HEK293 (cell line): ENCODE measurements at regions not wholly inside any gene's neighbourhood (a gene's known extent, or its start where the extent isn't known, plus 50 kb on each side); places are given as distances from the start of the nearest gene placed in this dataset.

Source experiments
- CTCF ChIA-PET: fragments of 350-600 bp; formaldehyde crosslinking; extraction: SDS; loops from one replicate; lab custom pipeline; 2021; ENCODE audit warnings: antibody characterized with exemption; lab: Yijun Ruan, JAX
- POLR2A ChIA-PET: fragments of 300-600 bp; formaldehyde crosslinking; extraction: SDS; loops from one replicate; lab custom pipeline; 2020; ENCODE audit warnings: antibody characterized with exemption, inconsistent platforms; lab: Yijun Ruan, JAX
- H3K27ac ChIP-seq: fragments of 200-500 bp; sonication (Bioruptor generic); 2 replicates; pipeline ENCODE4 v1.5.1; 2014; ENCODE audit warnings: low read depth, low read length, control low read depth, inconsistent platforms; ENCODE audit errors: extremely low read depth
- H3K36me3 ChIP-seq, 2 experiments: fragments of 200-500 bp in 1 of 2; sonication (Bioruptor generic) in 1 of 2; 1 replicate in 1 of 2; 2 replicates in 1 of 2; pipeline ENCODE4 v1.5.1; 2014 to 2017; ENCODE audit warnings: inconsistent platforms in 2 of 2, low read length in 2 of 2; ENCODE audit not compliant: control insufficient read depth in 2 of 2, insufficient read depth in 1 of 2
- H3K4me1 ChIP-seq: fragments of 200-500 bp; sonication (Bioruptor generic); 2 replicates; pipeline ENCODE4 v1.5.1; 2014; ENCODE audit warnings: mild to moderate bottlenecking, low read length, inconsistent platforms; ENCODE audit not compliant: control insufficient read depth, insufficient read depth
- H3K4me3 ChIP-seq: 2 replicates; pipeline ENCODE4 v1.5.1; 2011; ENCODE audit warnings: low read depth, mild to moderate bottlenecking, control low read depth, low read length, moderate library complexity
- H3K9me3 ChIP-seq: fragments of 200-500 bp; sonication (Bioruptor generic); 2 replicates; pipeline ENCODE4 v1.5.1; 2014; ENCODE audit warnings: low read depth, low read length, inconsistent platforms; ENCODE audit not compliant: control insufficient read depth, insufficient read depth
- GLI2 ChIP-seq: fragments of 450-650 bp; formaldehyde crosslinking; IDR thresholded peaks from 2 replicates; pipeline ENCODE4; 2017; ENCODE audit warnings: missing biosample characterization, missing genetic modification characterization, low read depth, borderline replicate concordance
- KLF8 ChIP-seq: fragments of 450-650 bp; formaldehyde crosslinking; IDR thresholded peaks from 2 replicates; pipeline ENCODE4 v1.5.1; 2016; ENCODE audit warnings: missing biosample characterization, missing genetic modification characterization
- SETDB1 ChIP-seq: IDR thresholded peaks from one replicate; pipeline ENCODE4 v1.6.1; 2017; ENCODE audit warnings: mild to moderate bottlenecking, low read length, moderate library complexity, mixed read lengths; ENCODE audit not compliant: insufficient read length
- TRIM28 ChIP-seq: IDR thresholded peaks from 2 replicates; pipeline ENCODE4 v1.6.1; 2011; ENCODE audit warnings: low read length, control low read depth, borderline replicate concordance
- ZBTB48 ChIP-seq: fragments of 450-650 bp; formaldehyde crosslinking; IDR thresholded peaks from 2 replicates; pipeline ENCODE4 v1.5.1; 2016; ENCODE audit warnings: missing biosample characterization, missing genetic modification characterization
- ZFP41 ChIP-seq: fragments of 450-650 bp; formaldehyde crosslinking; IDR thresholded peaks from 2 replicates; pipeline ENCODE4 v1.5.1; 2016; ENCODE audit warnings: missing biosample characterization, missing genetic modification characterization, borderline replicate concordance
- ZNF10 ChIP-seq: fragments of 450-650 bp; formaldehyde crosslinking; IDR thresholded peaks from 2 replicates; pipeline ENCODE4 v1.5.1; 2017; ENCODE audit warnings: missing biosample characterization, missing genetic modification characterization
- ZNF157 ChIP-seq: fragments of 450-650 bp; formaldehyde crosslinking; IDR thresholded peaks from 2 replicates; pipeline ENCODE4 v1.5.1; 2016; ENCODE audit warnings: missing biosample characterization, missing genetic modification characterization
- ZNF184 ChIP-seq: fragments of 450-650 bp; IDR thresholded peaks from 2 replicates; pipeline ENCODE4 v1.5.1; 2018; ENCODE audit warnings: missing biosample characterization, mild to moderate bottlenecking, missing genetic modification characterization
- ZNF335 ChIP-seq: fragments of 450-650 bp; formaldehyde crosslinking; conservative IDR thresholded peaks from 2 replicates; pipeline ENCODE4 v1.5.1; 2016; ENCODE audit warnings: missing biosample characterization, missing genetic modification characterization
- ZNF433 ChIP-seq: fragments of 450-650 bp; formaldehyde crosslinking; IDR thresholded peaks from 2 replicates; pipeline ENCODE4 v1.5.1; 2016; ENCODE audit warnings: missing biosample characterization, missing genetic modification characterization, low read depth
- ZNF48 ChIP-seq: fragments of 450-650 bp; formaldehyde crosslinking; IDR thresholded peaks from 2 replicates; pipeline ENCODE4 v1.5.1; 2016; ENCODE audit warnings: missing biosample characterization, missing genetic modification characterization
- ZNF555 ChIP-seq: fragments of 450-650 bp; formaldehyde crosslinking; conservative IDR thresholded peaks from 2 replicates; pipeline ENCODE4 v1.5.1; 2017; ENCODE audit warnings: missing biosample characterization, mild to moderate bottlenecking, missing genetic modification characterization, inconsistent platforms
- ZSCAN23 ChIP-seq: fragments of 450-650 bp; formaldehyde crosslinking; IDR thresholded peaks from 2 replicates; pipeline ENCODE4 v1.5.1; 2016; ENCODE audit warnings: missing biosample characterization, missing genetic modification characterization
- TF ChIP-seq, protein P1 (sequence below): fragments of 450-650 bp; formaldehyde crosslinking; IDR thresholded peaks from 2 replicates; pipeline ENCODE4 v1.5.1; 2017; ENCODE audit warnings: missing biosample characterization, mild to moderate bottlenecking, missing genetic modification characterization, moderate library complexity
- TF ChIP-seq, protein P2 (sequence below): fragments of 450-650 bp; formaldehyde crosslinking; IDR thresholded peaks from 2 replicates; pipeline ENCODE4 v1.5.1; 2016; ENCODE audit warnings: missing biosample characterization, missing genetic modification characterization
- TF ChIP-seq, protein P3 (sequence below): fragments of 450-650 bp; formaldehyde crosslinking; IDR thresholded peaks from 2 replicates; pipeline ENCODE4 v1.5.1; 2016; ENCODE audit warnings: missing biosample characterization, missing genetic modification characterization

DNA sequence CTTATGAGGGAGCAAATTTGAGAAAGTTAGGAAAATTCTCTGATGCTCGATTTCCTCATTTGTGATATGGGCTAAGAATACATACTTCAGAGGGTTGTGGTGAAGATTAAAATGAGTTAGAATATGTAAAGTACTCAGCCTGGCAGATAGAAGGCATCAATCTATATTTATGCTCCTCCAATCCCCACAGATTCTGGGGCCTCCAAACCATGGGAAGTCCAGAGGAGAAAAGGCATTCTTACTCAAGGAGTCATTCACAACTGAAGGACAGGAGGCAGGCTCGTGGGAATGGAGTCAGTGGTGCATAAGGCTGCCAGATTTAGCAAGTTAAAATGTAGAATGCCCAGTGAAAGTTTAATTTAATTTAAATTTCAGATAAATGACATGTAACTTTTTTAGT lies 330.0 kb upstream of the POU3F1 start (continued):
- no peak for TF ChIP-seq ZNF335

DNA sequence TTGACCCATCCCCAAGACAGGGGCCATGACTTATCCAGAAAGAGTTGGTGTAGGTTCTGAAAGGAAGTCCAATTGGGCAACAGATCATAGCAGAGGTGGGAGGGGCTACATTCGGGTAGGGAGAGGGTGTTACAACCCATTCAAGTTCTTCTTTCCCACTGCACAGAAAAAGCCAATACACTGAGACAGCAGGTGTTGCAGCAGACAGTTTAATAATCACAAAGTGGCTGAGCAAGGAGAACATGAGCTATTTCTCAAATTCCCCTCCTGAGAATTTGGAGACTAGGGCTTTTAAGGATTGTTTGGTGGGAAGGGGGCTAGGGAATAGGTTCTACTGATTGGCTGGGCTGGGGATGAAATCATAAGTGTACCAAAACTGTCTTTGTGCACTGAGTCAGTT lies 328.4 kb upstream of the POU3F1 start:
- TF ChIP-seq TRIM28 (peak; percentile 91; the same call in 1 of the 2 replicates), ZFP41 (tag by site-specific recombination) (no peak), ZNF10 (tag by site-specific recombination) (no peak), GLI2 (tag by site-specific recombination) (no peak), SETDB1 (peak; percentile 76)
- Histone ChIP-seq H3K4me1 (no peaks in the 10 kb centered on the region), H3K4me3 (no peak overlapping the region), H3K36me3 (no peaks in the 10 kb centered on the region), H3K27ac (no peak overlapping the region), H3K9me3 (no peaks in the 10 kb centered on the region)
- ChIA-PET CTCF (interaction anchor here (0.7 kb wide), 1 partner anchor 445 kb away, joined by 3 read pairs; no protein-coding TSS in a partner anchor), POLR2A (no interaction called here)

DNA sequence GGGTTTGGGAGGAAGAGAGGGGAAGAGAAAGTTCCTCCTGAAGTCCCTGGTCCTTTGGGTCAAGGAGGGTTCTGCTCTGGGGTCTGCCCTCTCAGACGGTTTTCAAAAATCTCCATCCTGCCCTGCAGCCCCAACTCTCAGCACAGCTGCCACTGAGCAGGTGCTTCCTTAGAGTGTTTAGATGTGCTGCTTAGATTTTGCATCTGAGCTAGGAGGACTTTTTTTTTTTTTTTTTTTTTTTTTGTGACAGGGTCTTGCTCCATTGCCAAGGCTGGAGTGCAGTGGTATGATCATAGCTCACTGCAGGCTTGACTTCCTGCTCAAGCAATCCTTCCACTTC lies 324.9 kb upstream of the POU3F1 start:
- Histone ChIP-seq H3K27ac (no peak overlapping the region), H3K4me3 (no peak overlapping the region), H3K4me1 (no peaks in the 10 kb centered on the region), H3K9me3 (no peaks in the 10 kb centered on the region), H3K36me3 (no peaks in the 10 kb centered on the region)
- POLR2A ChIA-PET = interaction anchor here (0.6 kb wide), 1 partner anchor 187 kb away, joined by 4 read pairs; no protein-coding TSS in a partner anchor
- TF ChIP-seq ZBTB48 (tag by site-specific recombination) (no peak), ZNF48 (tag by site-specific recombination) (no peak), ZNF184 (no peak), ZNF433 (tag by site-specific recombination) (no peak), ZNF157 (tag by site-specific recombination) (no peak), ZNF555 (tag by site-specific recombination) (no peak), KLF8 (tag by site-specific recombination) (no peak), ZNF10 (tag by site-specific recombination) (no peak), ZSCAN23 (no peak)
- TF ChIP-seq, protein P1, sequence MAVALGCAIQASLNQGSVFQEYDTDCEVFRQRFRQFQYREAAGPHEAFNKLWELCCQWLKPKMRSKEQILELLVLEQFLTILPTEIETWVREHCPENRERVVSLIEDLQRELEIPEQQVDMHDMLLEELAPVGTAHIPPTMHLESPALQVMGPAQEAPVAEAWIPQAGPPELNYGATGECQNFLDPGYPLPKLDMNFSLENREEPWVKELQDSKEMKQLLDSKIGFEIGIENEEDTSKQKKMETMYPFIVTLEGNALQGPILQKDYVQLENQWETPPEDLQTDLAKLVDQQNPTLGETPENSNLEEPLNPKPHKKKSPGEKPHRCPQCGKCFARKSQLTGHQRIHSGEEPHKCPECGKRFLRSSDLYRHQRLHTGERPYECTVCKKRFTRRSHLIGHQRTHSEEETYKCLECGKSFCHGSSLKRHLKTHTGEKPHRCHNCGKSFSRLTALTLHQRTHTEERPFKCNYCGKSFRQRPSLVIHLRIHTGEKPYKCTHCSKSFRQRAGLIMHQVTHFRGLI (tag by site-specific recombination) = no peak
- TF ChIP-seq, protein P2, sequence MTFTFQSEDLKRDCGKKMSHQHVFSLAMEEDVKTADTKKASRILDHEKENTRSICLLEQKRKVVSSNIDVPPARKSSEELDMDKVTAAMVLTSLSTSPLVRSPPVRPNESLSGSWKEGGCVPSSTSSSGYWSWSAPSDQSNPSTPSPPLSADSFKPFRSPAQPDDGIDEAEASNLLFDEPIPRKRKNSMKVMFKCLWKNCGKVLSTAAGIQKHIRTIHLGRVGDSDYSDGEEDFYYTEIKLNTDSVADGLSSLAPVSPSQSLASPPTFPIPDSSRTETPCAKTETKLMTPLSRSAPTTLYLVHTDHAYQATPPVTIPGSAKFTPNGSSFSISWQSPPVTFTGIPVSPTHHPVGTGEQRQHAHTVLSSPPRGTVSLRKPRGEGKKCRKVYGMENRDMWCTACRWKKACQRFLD (tag by site-specific recombination) = no peak
- TF ChIP-seq, protein P3, sequence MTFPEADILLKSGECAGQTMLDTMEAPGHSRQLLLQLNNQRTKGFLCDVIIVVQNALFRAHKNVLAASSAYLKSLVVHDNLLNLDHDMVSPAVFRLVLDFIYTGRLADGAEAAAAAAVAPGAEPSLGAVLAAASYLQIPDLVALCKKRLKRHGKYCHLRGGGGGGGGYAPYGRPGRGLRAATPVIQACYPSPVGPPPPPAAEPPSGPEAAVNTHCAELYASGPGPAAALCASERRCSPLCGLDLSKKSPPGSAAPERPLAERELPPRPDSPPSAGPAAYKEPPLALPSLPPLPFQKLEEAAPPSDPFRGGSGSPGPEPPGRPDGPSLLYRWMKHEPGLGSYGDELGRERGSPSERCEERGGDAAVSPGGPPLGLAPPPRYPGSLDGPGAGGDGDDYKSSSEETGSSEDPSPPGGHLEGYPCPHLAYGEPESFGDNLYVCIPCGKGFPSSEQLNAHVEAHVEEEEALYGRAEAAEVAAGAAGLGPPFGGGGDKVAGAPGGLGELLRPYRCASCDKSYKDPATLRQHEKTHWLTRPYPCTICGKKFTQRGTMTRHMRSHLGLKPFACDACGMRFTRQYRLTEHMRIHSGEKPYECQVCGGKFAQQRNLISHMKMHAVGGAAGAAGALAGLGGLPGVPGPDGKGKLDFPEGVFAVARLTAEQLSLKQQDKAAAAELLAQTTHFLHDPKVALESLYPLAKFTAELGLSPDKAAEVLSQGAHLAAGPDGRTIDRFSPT (tag by site-specific recombination) = no peak
- CTCF ChIA-PET = no interaction called here
